Right lobe of liver (tissue), 6 donors: ENCODE measurements at regions not wholly inside any gene's neighbourhood (a gene's known extent, or its start where the extent isn't known, plus 50 kb on each side); places are given as distances from the start of the nearest gene placed in this dataset.

Source experiments
- ATAC-seq, 4 donors: fragments of 200-7000 bp; cut with Tn5 transposase; one replicate each; pipeline ENCODE4 v1.9.1; 2020; ENCODE audit warnings: mild to moderate bottlenecking in 4 of 4, moderate library complexity in 4 of 4
- DNase-seq, 3 donors: peaks; one replicate each; pipeline ENCODE4 v3.0.0-alpha.2; 2020
- H3K27ac ChIP-seq, 3 donors: fragments of 200-600 bp; one replicate each; pipeline ENCODE4 v1.8.0; 2022
- H3K27me3 ChIP-seq, 2 donors: fragments of 200-600 bp; one replicate each; pipeline ENCODE4 v1.8.0; 2022
- H3K36me3 ChIP-seq, 4 donors: fragments of 200-600 bp; sonication (generic) in 1 of 4; one replicate each; pipeline versions ENCODE4 v1.5.1 to v1.8.0; 2017 to 2022; ENCODE audit warnings: control low read depth in 1 of 4
- H3K4me1 ChIP-seq, 4 donors: fragments of 200-600 bp; sonication (generic) in 1 of 4; one replicate each; pipeline versions ENCODE4 v1.5.1 to v1.8.0; 2017 to 2022; ENCODE audit warnings: control low read depth in 1 of 4
- H3K4me3 ChIP-seq, 3 donors: fragments of 200-600 bp; one replicate each; pipeline ENCODE4 v1.8.0; 2022
- H3K9me3 ChIP-seq, 4 donors: fragments of 200-600 bp; sonication (generic) in 1 of 4; one replicate each; pipeline versions ENCODE4 v1.5.1 to v1.8.0; 2017 to 2022; ENCODE audit warnings: control low read depth in 1 of 4
- POLR2A ChIP-seq: fragments of 450-650 bp; IDR thresholded peaks from one replicate; pipeline ENCODE4 v1.6.1; 2017; ENCODE audit warnings: antibody characterized with exemption, mild to moderate bottlenecking
- WGBS: methylation state at CpG from one replicate; pipeline ENCODE4 v1.1.6; 2018; ENCODE audit warnings: low coverage, low lambda C conversion rate; ENCODE audit not compliant: insufficient coverage; ENCODE audit errors: missing lambda C conversion rate; 5-methylcytosine and 5-hydroxymethylcytosine counted together
- intact Hi-C, 2 donors: fragments of 100-400 bp; cut with DNase I; formaldehyde crosslinking; loops; one replicate each; pipeline versions ENCODE4 v1.11.2 to v1.14.1; 2022
- TF ChIP-seq, protein P1 (sequence below), 4 donors: fragments of 200-600 bp in 3 of 4; fragments of 450-650 bp in 1 of 4; IDR thresholded peaks; one replicate each; pipeline versions ENCODE4 v1.5.1 to v1.8.0; 2016 to 2022; ENCODE audit warnings: antibody characterized with exemption in 4 of 4, mild to moderate bottlenecking in 2 of 4
- donor health status: DM: no; HTN: yes; CAD: no.
- donor health status: DM: no; HTN: no; CAD: no.
- donor health status: DM: no; HTN: no; CAD: no.
- donor health status: DM: no; HTN: yes; CAD: no.
- donor health status: DM: no; HTN: yes; CAD: no.

DNA sequence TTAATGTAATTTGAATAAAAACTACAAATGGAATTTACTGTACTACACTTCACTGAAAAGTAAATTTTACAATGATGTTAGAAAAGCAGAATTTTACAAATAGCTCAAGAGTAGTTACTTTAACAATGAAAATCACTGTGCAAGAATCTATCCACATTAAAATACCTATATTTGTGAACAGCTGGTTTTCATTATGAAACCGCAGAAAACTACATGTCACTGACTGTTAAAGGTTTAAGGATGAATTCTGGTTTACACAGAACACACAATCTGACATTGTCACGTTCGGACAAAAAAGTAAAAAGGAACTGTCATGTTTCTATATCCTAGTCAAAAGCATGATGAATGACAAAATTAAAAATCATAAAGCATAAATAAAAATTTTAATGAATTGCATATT, 415.3 kb upstream of the PRKCQ start:
- ATAC-seq, result no peak
- H3K27me3 ChIP-seq, result no peaks in the 10 kb centered on the region
- H3K4me1 ChIP-seq, result no peaks in the 10 kb centered on the region
- no peak for TF ChIP-seq POLR2A
- TF ChIP-seq, protein P1, sequence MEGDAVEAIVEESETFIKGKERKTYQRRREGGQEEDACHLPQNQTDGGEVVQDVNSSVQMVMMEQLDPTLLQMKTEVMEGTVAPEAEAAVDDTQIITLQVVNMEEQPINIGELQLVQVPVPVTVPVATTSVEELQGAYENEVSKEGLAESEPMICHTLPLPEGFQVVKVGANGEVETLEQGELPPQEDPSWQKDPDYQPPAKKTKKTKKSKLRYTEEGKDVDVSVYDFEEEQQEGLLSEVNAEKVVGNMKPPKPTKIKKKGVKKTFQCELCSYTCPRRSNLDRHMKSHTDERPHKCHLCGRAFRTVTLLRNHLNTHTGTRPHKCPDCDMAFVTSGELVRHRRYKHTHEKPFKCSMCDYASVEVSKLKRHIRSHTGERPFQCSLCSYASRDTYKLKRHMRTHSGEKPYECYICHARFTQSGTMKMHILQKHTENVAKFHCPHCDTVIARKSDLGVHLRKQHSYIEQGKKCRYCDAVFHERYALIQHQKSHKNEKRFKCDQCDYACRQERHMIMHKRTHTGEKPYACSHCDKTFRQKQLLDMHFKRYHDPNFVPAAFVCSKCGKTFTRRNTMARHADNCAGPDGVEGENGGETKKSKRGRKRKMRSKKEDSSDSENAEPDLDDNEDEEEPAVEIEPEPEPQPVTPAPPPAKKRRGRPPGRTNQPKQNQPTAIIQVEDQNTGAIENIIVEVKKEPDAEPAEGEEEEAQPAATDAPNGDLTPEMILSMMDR (IDR thresholded peaks at IDR 0.05), result no peak
- H3K27ac ChIP-seq, result no peak overlapping the region
- H3K4me3 ChIP-seq, result no peak overlapping the region
- intact Hi-C loops, result no loop called here
- H3K9me3 ChIP-seq, result no peaks in the 10 kb centered on the region
- H3K36me3 ChIP-seq, result no peaks in the 10 kb centered on the region
- no peak for DNase-seq
- WGBS, result 53% methylated on average over 3 of the region's 3 CpGs

- Histone ChIP-seq H3K27me3 (no peaks in the 10 kb centered on the region), H3K9me3 (no peaks in the 10 kb centered on the region), H3K4me3 (no peak overlapping the region), H3K4me1 (no peaks in the 10 kb centered on the region), H3K36me3 (no peaks in the 10 kb centered on the region), H3K27ac (no peak overlapping the region)
- no peak for DNase-seq
- intact Hi-C loops, result no loop called here
- no peak for TF ChIP-seq POLR2A
- TF ChIP-seq, protein P1 (IDR thresholded peaks at IDR 0.05), result no peak
- ATAC-seq, result no peak
Observed at GRCh38 chr10:6990891-6991290, 410.8 kb upstream of the PRKCQ start.

- Histone ChIP-seq H3K4me3 (no peak overlapping the region), H3K36me3 (no peaks in the 10 kb centered on the region), H3K27me3 (no peaks in the 10 kb centered on the region), H3K4me1 (no peaks in the 10 kb centered on the region), H3K9me3 (no peaks in the 10 kb centered on the region), H3K27ac (no peak overlapping the region)
- TF ChIP-seq, protein P1 (IDR thresholded peaks at IDR 0.05), result no peak
- TF ChIP-seq POLR2A, result no peak
- 44% methylated on average over 4 of the region's 4 CpGs for WGBS
- ATAC-seq (no peak), DNase-seq (no peak)
- intact Hi-C loops, result no loop called here
Observed at GRCh38 chr10:6988654-6989053, 408.6 kb upstream of the PRKCQ start.

GRCh38 chr10:6987536-6987945, 407.5 kb upstream of the PRKCQ start:
- WGBS, result 90% methylated on average over 5 of the region's 8 CpGs
- Histone ChIP-seq H3K27me3 (no peaks in the 10 kb centered on the region), H3K9me3 (no peaks in the 10 kb centered on the region), H3K27ac (no peak overlapping the region), H3K4me1 (no peaks in the 10 kb centered on the region), H3K4me3 (no peak overlapping the region), H3K36me3 (no peaks in the 10 kb centered on the region)
- intact Hi-C loops, result no loop called here
- no peak for ATAC-seq
- DNase-seq, result no peak
- TF ChIP-seq POLR2A, result no peak

- intact Hi-C loops, result no loop called here
- DNase-seq, result no peak
- ATAC-seq, result no peak
- no peak for TF ChIP-seq POLR2A
- TF ChIP-seq, protein P1 (IDR thresholded peaks at IDR 0.05), result no peak
- Histone ChIP-seq H3K4me1 (no peaks in the 10 kb centered on the region), H3K36me3 (no peaks in the 10 kb centered on the region), H3K27ac (no peak overlapping the region), H3K9me3 (no peaks in the 10 kb centered on the region), H3K4me3 (no peak overlapping the region), H3K27me3 (no peaks in the 10 kb centered on the region)
- 76% methylated on average over 7 of the region's 10 CpGs for WGBS
Observed at GRCh38 chr10:6986927-6987326, 406.9 kb upstream of the PRKCQ start.
